K562 (cell line): ENCODE measurements at regions not wholly inside any gene's neighbourhood (a gene's known extent, or its start where the extent isn't known, plus 50 kb on each side); places are given as distances from the start of the nearest gene placed in this dataset.

Experiments used
- ATAC-seq: fragments of 200-7000 bp; cut with Tn5 transposase; 3 replicates; pipeline ENCODE4 v1.9.1; 2020; ENCODE audit warnings: moderate library complexity
- BruUV-seq: library from RNA; stranded (reverse); fragments of 400-500 nt; replicated peaks from 2 replicates; lab custom pipeline; 2021; lab: Mats Ljungman, UMichigan
- CTCF ChIA-PET: fragments of 300-600 bp; formaldehyde crosslinking; extraction: SDS; loops from one replicate; lab custom pipeline; 2021; ENCODE audit warnings: low intra/inter-chr PET ratio; lab: Yijun Ruan, JAX
- POLR2A ChIA-PET: fragments of 300-600, 350-650 bp; sonication (Branson Sonifier 250); formaldehyde crosslinking; extraction: SDS; loops from one replicate; lab custom pipeline; 2021; ENCODE audit warnings: antibody characterized with exemption, inconsistent platforms; lab: Yijun Ruan, JAX
- DNase-seq, 4 experiments: peaks; one replicate each; pipeline versions ENCODE4 v3.0.0 to v3.0.0-alpha.2; 2011 to 2018; ENCODE audit warnings: low spot score in 3 of 4, mixed read lengths in 3 of 4; ENCODE audit errors: extremely low read depth in 1 of 4
- FAIRE-seq: peaks from 2 replicates; lab custom pipeline; 2011; peaks lifted over from hg19 to GRCh38; lab: Jason Lieb, UNC
- H2AFZ ChIP-seq: 2 replicates; pipeline ENCODE4 v1.6.0; 2011; ENCODE audit warnings: low read depth, low read length, control low read depth, inconsistent platforms
- H3K27ac ChIP-seq: fragments of 200-600 bp; 3 replicates; pipeline ENCODE4 v1.8.0; 2011; ENCODE audit warnings: low read depth, mild to moderate bottlenecking, control low read depth, inconsistent platforms, low read length, moderate library complexity, mixed read lengths; ENCODE audit errors: extremely low read depth
- H3K27me3 ChIP-seq, 2 experiments: fragments of 300-600 bp in 1 of 2; 2 replicates in 1 of 2; 3 replicates in 1 of 2; pipeline versions ENCODE4 v1.6.0 to v1.8.0; 2011; ENCODE audit warnings: inconsistent platforms in 2 of 2, low read length in 2 of 2, mild to moderate bottlenecking in 1 of 2, mixed read lengths in 1 of 2, moderate library complexity in 1 of 2; ENCODE audit not compliant: control insufficient read depth in 2 of 2, insufficient read depth in 2 of 2
- H3K36me3 ChIP-seq: fragments of 300-600 bp; 3 replicates; pipeline ENCODE4 v1.8.0; 2011; ENCODE audit warnings: mild to moderate bottlenecking, low read length, inconsistent platforms; ENCODE audit not compliant: control insufficient read depth, insufficient read depth
- H3K4me1 ChIP-seq, 2 experiments: fragments of 200-600 bp in 1 of 2; replicated peaks in 1 of 2; 2 replicates in 1 of 2; 3 replicates in 1 of 2; pipeline versions ENCODE4 v1.5.1 to v1.8.0; 2011; ENCODE audit warnings: inconsistent platforms in 2 of 2, low read length in 2 of 2, mild to moderate bottlenecking in 1 of 2, mixed read lengths in 1 of 2, moderate library complexity in 1 of 2; ENCODE audit not compliant: control insufficient read depth in 2 of 2, insufficient read depth in 2 of 2
- H3K4me2 ChIP-seq: 2 replicates; pipeline ENCODE4 v1.6.1; 2011; ENCODE audit warnings: low read length, control low read depth, inconsistent platforms, mixed read lengths; ENCODE audit not compliant: insufficient read depth
- H3K4me3 ChIP-seq: fragments of 200-600 bp; sonication (generic), shearing (Covaris generic); 2 replicates; pipeline ENCODE4 v1.5.1; 2016; ENCODE audit warnings: control low read depth, inconsistent platforms
- H3K79me2 ChIP-seq: fragments of 200-600 bp; 3 replicates; pipeline ENCODE4 v1.8.0; 2011; ENCODE audit warnings: low read length, inconsistent platforms; ENCODE audit not compliant: control insufficient read depth, insufficient read depth
- H3K9ac ChIP-seq, 2 experiments: 2 replicates each; pipeline versions ENCODE4 v1.6.0 to v1.6.1; 2011; ENCODE audit warnings: low read depth in 2 of 2, low read length in 2 of 2, control low read depth in 1 of 2, inconsistent platforms in 1 of 2, mild to moderate bottlenecking in 1 of 2, mixed read lengths in 1 of 2; ENCODE audit not compliant: insufficient read depth in 1 of 2
- H3K9me1 ChIP-seq: one replicate; pipeline ENCODE4 v1.6.0; 2011; ENCODE audit warnings: inconsistent platforms, mild to moderate bottlenecking, low read length, moderate library complexity; ENCODE audit not compliant: control insufficient read depth, insufficient read depth
- H3K9me3 ChIP-seq: replicated peaks from 2 replicates; pipeline ENCODE4 v1.5.1; 2011; ENCODE audit warnings: low read depth, low read length, inconsistent platforms; ENCODE audit not compliant: control insufficient read depth, insufficient read depth
- H4K20me1 ChIP-seq: replicated peaks from 2 replicates; pipeline ENCODE4 v1.6.1; 2011; ENCODE audit warnings: low read length, inconsistent platforms, mixed read lengths; ENCODE audit not compliant: control insufficient read depth, insufficient read depth
- ARID2 ChIP-seq: fragments of 450-650 bp; IDR thresholded peaks from 2 replicates; pipeline ENCODE4 v1.6.1; 2017; ENCODE audit warnings: antibody characterized with exemption, mild to moderate bottlenecking
- CBX5 ChIP-seq: IDR thresholded peaks from 2 replicates; pipeline ENCODE4 v1.6.1; 2014; ENCODE audit warnings: low read depth, borderline replicate concordance
- CGGBP1 ChIP-seq: fragments of 250-450 bp; sonication (Bioruptor Pico); IDR thresholded peaks from 2 replicates; pipeline ENCODE4 v1.9.0; 2021; ENCODE audit warnings: mild to moderate bottlenecking
- DDX20 ChIP-seq: fragments of 450-650 bp; IDR thresholded peaks from 2 replicates; pipeline ENCODE4 v1.6.1; 2016; ENCODE audit warnings: missing genetic modification characterization, low read depth, mild to moderate bottlenecking, missing compliant biosample characterization, moderate library complexity
- DNMT1 ChIP-seq: fragments of 450-650 bp; IDR thresholded peaks from 2 replicates; pipeline ENCODE4 v1.6.1; 2016; ENCODE audit warnings: antibody characterized with exemption, mild to moderate bottlenecking
- ELK1 ChIP-seq: sonication (generic); formaldehyde crosslinking; IDR thresholded peaks from 2 replicates; pipeline ENCODE4 v1.8.1; 2022; ENCODE audit warnings: missing genetic modification reagents
- ETV5 ChIP-seq: sonication (generic); formaldehyde crosslinking; IDR thresholded peaks from 2 replicates; pipeline ENCODE4 v1.4.0; 2020; ENCODE audit warnings: low read depth, mild to moderate bottlenecking, missing genetic modification reagents
- HSF4 ChIP-seq: fragments of 250-450 bp; sonication (Bioruptor Pico); IDR thresholded peaks from 2 replicates; pipeline ENCODE4 v2.1.2; 2022; ENCODE audit warnings: mild to moderate bottlenecking, moderate library complexity, borderline replicate concordance
- MXI1 ChIP-seq: IDR thresholded peaks from 2 replicates; pipeline ENCODE4 v1.6.1; 2011; ENCODE audit warnings: low read depth, mild to moderate bottlenecking, improper control_type of control experiment, low read length
- PCBP1 ChIP-seq: fragments of 200-400 bp; formaldehyde crosslinking; IDR thresholded peaks from 2 replicates; pipeline ENCODE4 v1.6.1; 2018; ENCODE audit warnings: mild to moderate bottlenecking, low read depth, low read length; ENCODE audit not compliant: poor library complexity, severe bottlenecking
- STAT6 ChIP-seq: sonication (generic); formaldehyde crosslinking; IDR thresholded peaks from 2 replicates; pipeline ENCODE4 v1.8.1; 2023; ENCODE audit warnings: mild to moderate bottlenecking, missing genetic modification reagents
- ZBTB26 ChIP-seq: fragments of 450-650 bp; formaldehyde crosslinking; IDR thresholded peaks from 2 replicates; pipeline ENCODE4 v1.4.0; 2022; ENCODE audit warnings: missing genetic modification characterization
- ZKSCAN8 ChIP-seq: fragments of 200-800 bp; sonication (Bioruptor generic); IDR thresholded peaks from 2 replicates; pipeline ENCODE4 v1.6.1; 2016; ENCODE audit warnings: missing genetic modification characterization, missing compliant biosample characterization
- ZNF431 ChIP-seq: sonication (generic); formaldehyde crosslinking; IDR thresholded peaks from 2 replicates; pipeline ENCODE4 v1.8.0; 2022; ENCODE audit warnings: mild to moderate bottlenecking, missing genetic modification reagents
- ZNF740 ChIP-seq, 3 experiments: fragments of 200-800 bp in 1 of 3; sonication (Bioruptor generic) in 1 of 3; sonication (generic) in 1 of 3; formaldehyde crosslinking in 1 of 3; IDR thresholded peaks; 2 replicates each; pipeline versions ENCODE4 v1.6.1 to v1.8.0; 2016 to 2022; ENCODE audit warnings: mild to moderate bottlenecking in 2 of 3, missing compliant biosample characterization in 2 of 3, missing genetic modification characterization in 2 of 3, missing genetic modification reagents in 1 of 3
- WGBS: fragments of 100-300 bp; shearing (Covaris generic); methylation state at CpG from one replicate; pipeline ENCODE4 v1.1.6; 2016; ENCODE audit warnings: low coverage, mixed read lengths; ENCODE audit not compliant: insufficient coverage; ENCODE audit errors: missing lambda C conversion rate; 5-methylcytosine and 5-hydroxymethylcytosine counted together
- in situ Hi-C: fragments of 300-500 bp; cut with MboI; formaldehyde crosslinking; loops from 4 replicates; pipeline ENCODE4 v1.15.0; 2018; ENCODE audit warnings: inconsistent platforms, mixed read lengths
- intact Hi-C: fragments of 100-400 bp; cut with micrococcal nuclease; formaldehyde crosslinking; loops from 2 replicates; pipeline ENCODE4 v1.14.2; 2022

GRCh38 chr9:89952401-89952800, 347.6 kb downstream of the GADD45G start:
- no peak for ATAC-seq
- BruUV-seq = no TSS peak
- H3K4me3 ChIP-seq = no peak overlapping the region
- H3K79me2 ChIP-seq = no peaks in the 10 kb centered on the region
- in situ Hi-C loops (no loop called here), intact Hi-C loops (no loop called here)
- WGBS = 0% methylated on average over 4 of the region's 4 CpGs
- no peak overlapping the region for H3K27ac ChIP-seq
- H3K9ac ChIP-seq = no peak overlapping the region
- FAIRE-seq = no peak
- CTCF ChIA-PET = no interaction called here
- no peak for DNase-seq
- H3K27me3 ChIP-seq = no peaks in the 10 kb centered on the region
- no peak overlapping the region for H3K4me2 ChIP-seq
- no peak overlapping the region for H2AFZ ChIP-seq
- POLR2A ChIA-PET = no interaction called here
- H3K4me1 ChIP-seq = no peaks in the 10 kb centered on the region; a peak in 1 of 5 replicates
- no peaks in the 10 kb centered on the region for H4K20me1 ChIP-seq
- no peaks in the 10 kb centered on the region for H3K9me1 ChIP-seq
- no peaks in the 10 kb centered on the region for H3K9me3 ChIP-seq
- no peaks in the 10 kb centered on the region for H3K36me3 ChIP-seq
- TF ChIP-seq STAT6 (CRISPR knock-in tag) = no peak
- TF ChIP-seq DNMT1 = no peak
- TF ChIP-seq PCBP1 = no peak
- TF ChIP-seq MXI1 = no peak
- no peak for TF ChIP-seq DDX20 (tag)
- TF ChIP-seq ETV5 = no peak
- no peak for TF ChIP-seq CBX5
- no peak for TF ChIP-seq CGGBP1
- TF ChIP-seq ARID2 = no peak
- TF ChIP-seq HSF4 (CRISPR knock-in tag) = no peak
- TF ChIP-seq ZKSCAN8 (CRISPR knock-in tag) = no peak
- TF ChIP-seq ZNF740 (CRISPR knock-in tag; IDR thresholded peaks at IDR 0.05) = no peak
- TF ChIP-seq ZNF740 (tag; IDR thresholded peaks at IDR 0.05) = no peak
- no peak for TF ChIP-seq ZNF431 (CRISPR knock-in tag)
- TF ChIP-seq ZBTB26 (CRISPR knock-in tag) = no peak
- no peak for TF ChIP-seq ELK1 (CRISPR knock-in tag)
